ENCODE measurements at regions not wholly inside any gene's neighbourhood (a gene's known extent, or its start where the extent isn't known, plus 50 kb on each side); places are given as distances from the start of the nearest gene placed in this dataset.

DNA sequence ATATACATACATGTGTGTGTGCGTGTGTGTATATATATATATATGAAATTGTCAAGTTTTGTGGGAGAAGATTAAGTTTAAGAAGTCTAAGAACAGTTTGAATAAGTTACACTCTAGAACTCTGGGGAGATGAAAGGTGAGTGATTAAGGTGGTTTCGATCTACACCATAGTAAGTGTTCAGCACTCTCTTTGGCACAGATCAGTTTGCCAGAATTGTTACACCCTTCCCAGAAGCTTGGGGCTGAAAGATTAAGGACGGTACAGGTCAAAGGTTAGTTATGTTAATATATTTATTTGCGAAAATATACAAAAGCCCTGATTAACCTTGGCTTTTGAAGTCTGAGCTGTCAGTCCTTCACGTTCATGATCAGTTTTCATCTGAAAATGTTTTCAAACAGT, 309.1 kb downstream of the KLF5 start:
- TF ChIP-seq, protein P1, sequence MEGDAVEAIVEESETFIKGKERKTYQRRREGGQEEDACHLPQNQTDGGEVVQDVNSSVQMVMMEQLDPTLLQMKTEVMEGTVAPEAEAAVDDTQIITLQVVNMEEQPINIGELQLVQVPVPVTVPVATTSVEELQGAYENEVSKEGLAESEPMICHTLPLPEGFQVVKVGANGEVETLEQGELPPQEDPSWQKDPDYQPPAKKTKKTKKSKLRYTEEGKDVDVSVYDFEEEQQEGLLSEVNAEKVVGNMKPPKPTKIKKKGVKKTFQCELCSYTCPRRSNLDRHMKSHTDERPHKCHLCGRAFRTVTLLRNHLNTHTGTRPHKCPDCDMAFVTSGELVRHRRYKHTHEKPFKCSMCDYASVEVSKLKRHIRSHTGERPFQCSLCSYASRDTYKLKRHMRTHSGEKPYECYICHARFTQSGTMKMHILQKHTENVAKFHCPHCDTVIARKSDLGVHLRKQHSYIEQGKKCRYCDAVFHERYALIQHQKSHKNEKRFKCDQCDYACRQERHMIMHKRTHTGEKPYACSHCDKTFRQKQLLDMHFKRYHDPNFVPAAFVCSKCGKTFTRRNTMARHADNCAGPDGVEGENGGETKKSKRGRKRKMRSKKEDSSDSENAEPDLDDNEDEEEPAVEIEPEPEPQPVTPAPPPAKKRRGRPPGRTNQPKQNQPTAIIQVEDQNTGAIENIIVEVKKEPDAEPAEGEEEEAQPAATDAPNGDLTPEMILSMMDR (IDR thresholded peaks at IDR 0.05; ENCODE audit: insufficient read depth, low read depth, low read length) = no peak
- TF ChIP-seq EZH2 (IDR thresholded peaks at IDR 0.05; ENCODE audit: insufficient read depth, low read length) = no peak
